H1 (cell line): ENCODE measurements at regions not wholly inside any gene's neighbourhood (a gene's known extent, or its start where the extent isn't known, plus 50 kb on each side); places are given as distances from the start of the nearest gene placed in this dataset.

ENCODE experiments used
- ATF2 ChIP-seq: IDR thresholded peaks from 2 replicates; pipeline ENCODE4 v1.6.1; 2012; ENCODE audit warnings: low read length, inconsistent platforms
- CTCF ChIP-seq, 3 experiments: IDR thresholded peaks; 1 replicate in 2 of 3; 2 replicates in 1 of 3; pipeline versions ENCODE4 v1.5.1 to v1.6.1; 2011; ENCODE audit warnings: low read length in 3 of 3, mild to moderate bottlenecking in 3 of 3, inconsistent platforms in 2 of 3, low read depth in 1 of 3, moderate library complexity in 1 of 3; ENCODE audit not compliant: insufficient read depth in 1 of 3; ENCODE audit errors: control extremely low read depth in 1 of 3
- EP300 ChIP-seq, 2 experiments: IDR thresholded peaks; 1 replicate in 1 of 2; 2 replicates in 1 of 2; pipeline ENCODE4 v1.6.1; 2011 to 2012; ENCODE audit warnings: low read depth in 2 of 2, low read length in 2 of 2, mild to moderate bottlenecking in 2 of 2, borderline replicate concordance in 1 of 2, inconsistent platforms in 1 of 2, moderate library complexity in 1 of 2
- EZH2 ChIP-seq: fragments of 200-600 bp; sonication (generic); IDR thresholded peaks from 2 replicates; pipeline ENCODE4 v1.7.1; 2012; ENCODE audit warnings: low read depth, mild to moderate bottlenecking, moderate library complexity, low read length, inconsistent platforms; ENCODE audit not compliant: severe bottlenecking
- GTF2F1 ChIP-seq: IDR thresholded peaks from 2 replicates; pipeline ENCODE4 v1.6.1; 2012; ENCODE audit warnings: low read depth, low read length, improper control_type of control experiment, borderline replicate concordance
- KDM1A ChIP-seq: fragments of 200-600, 300-600 bp; sonication (generic); IDR thresholded peaks from 2 replicates; pipeline ENCODE4 v1.7.1; 2016; ENCODE audit warnings: mild to moderate bottlenecking, low read length, borderline replicate concordance
- MAFK ChIP-seq: IDR thresholded peaks from 2 replicates; pipeline ENCODE4 v1.6.1; 2012; ENCODE audit warnings: low read depth, mild to moderate bottlenecking, improper control_type of control experiment, low read length
- POLR2A ChIP-seq, 2 experiments: IDR thresholded peaks; 1 replicate in 1 of 2; 2 replicates in 1 of 2; pipeline ENCODE4 v1.6.1; 2011; ENCODE audit warnings: low read depth in 2 of 2, low read length in 2 of 2, mild to moderate bottlenecking in 2 of 2; ENCODE audit errors: control extremely low read depth in 1 of 2
- POU5F1 ChIP-seq: IDR thresholded peaks from 2 replicates; pipeline ENCODE4 v1.6.1; 2011; ENCODE audit warnings: low read depth, mild to moderate bottlenecking, low read length, moderate library complexity
- RXRA ChIP-seq: IDR thresholded peaks from 2 replicates; pipeline ENCODE4 v1.6.1; 2011; ENCODE audit warnings: low read depth, mild to moderate bottlenecking, low read length, moderate library complexity; ENCODE audit not compliant: insufficient read depth
- TBP ChIP-seq: IDR thresholded peaks from 2 replicates; pipeline ENCODE4 v1.6.1; 2011; ENCODE audit warnings: low read depth, low read length, improper control_type of control experiment
- YY1 ChIP-seq: IDR thresholded peaks from 2 replicates; pipeline ENCODE4 v1.6.1; 2011; ENCODE audit warnings: low read depth, mild to moderate bottlenecking, low read length

GRCh38 chr7:153297141-153297540 lies 537.6 kb downstream of the ACTR3B start:
- TF ChIP-seq YY1: no peak
- no peak for TF ChIP-seq EP300 (IDR thresholded peaks at IDR 0.05; ENCODE audit: borderline replicate concordance in 1 of 2, low read depth in 2 of 2, low read length in 2 of 2)
- TF ChIP-seq ATF2: no peak
- TF ChIP-seq RXRA: no peak
- TF ChIP-seq POLR2A (IDR thresholded peaks at IDR 0.05; ENCODE audit: control extremely low read depth in 1 of 2, low read depth in 2 of 2, low read length in 2 of 2): no peak
- TF ChIP-seq CTCF (IDR thresholded peaks at IDR 0.05; ENCODE audit: control extremely low read depth in 1 of 3, insufficient read depth in 1 of 3, low read depth in 1 of 3, low read length in 3 of 3): no peak
- TF ChIP-seq TBP: no peak
- no peak for TF ChIP-seq POU5F1
- TF ChIP-seq EZH2: no peak
- TF ChIP-seq GTF2F1: no peak
- TF ChIP-seq KDM1A: no peak
- no peak for TF ChIP-seq MAFK
